ENCODE measurements at regions not wholly inside any gene's neighbourhood (a gene's known extent, or its start where the extent isn't known, plus 50 kb on each side); places are given as distances from the start of the nearest gene placed in this dataset.

- Mint-ChIP-seq H3K4me1 (no peaks in the 10 kb centered on the region), H3K27me3 (ENCODE audit: low read depth) (no peaks in the 10 kb centered on the region), H3K9me3 (no peaks in the 10 kb centered on the region), H3K36me3 (ENCODE audit: low read depth) (no peaks in the 10 kb centered on the region), H3K27ac (no peak overlapping the region), H3K4me3 (no peak overlapping the region)
- no peak for TF ChIP-seq CTCF (IDR thresholded peaks at IDR 0.05; ENCODE audit: unreplicated experiment in 3 of 3)
These were observed 54.1 kb upstream of the UNC5C start for GRCh38 chr4:95602872-95603271.

- Mint-ChIP-seq H3K4me3 (no peak overlapping the region), H3K9me3 (no peaks in the 10 kb centered on the region), H3K36me3 (ENCODE audit: low read depth) (no peaks in the 10 kb centered on the region), H3K27ac (no peak overlapping the region), H3K4me1 (no peaks in the 10 kb centered on the region), H3K27me3 (ENCODE audit: low read depth) (no peaks in the 10 kb centered on the region)
- TF ChIP-seq CTCF (IDR thresholded peaks at IDR 0.05; ENCODE audit: unreplicated experiment in 3 of 3): no peak
These were observed 52.6 kb upstream of the UNC5C start for GRCh38 chr4:95601356-95601755.

- Mint-ChIP-seq H3K36me3 (ENCODE audit: low read depth) (no peaks in the 10 kb centered on the region), H3K27me3 (ENCODE audit: low read depth) (no peaks in the 10 kb centered on the region), H3K9me3 (no peaks in the 10 kb centered on the region), H3K4me1 (no peaks in the 10 kb centered on the region), H3K27ac (no peak overlapping the region), H3K4me3 (no peak overlapping the region)
- TF ChIP-seq CTCF (IDR thresholded peaks at IDR 0.05; ENCODE audit: unreplicated experiment in 3 of 3): no peak
These were observed 51.1 kb upstream of the UNC5C start for GRCh38 chr4:95599777-95600400.

All from nephron (organoid).